Nephron (organoid): ENCODE measurements at regions not wholly inside any gene's neighbourhood (a gene's known extent, or its start where the extent isn't known, plus 50 kb on each side); places are given as distances from the start of the nearest gene placed in this dataset.
A peak's percentile ranks its signal among the peaks of the same experiment; 100 is the strongest.

Experiments
- H3K27ac Mint-ChIP-seq, 3 experiments: 2 replicates each; pipeline ENCODE4 v1.8.0; 2020; ENCODE audit warnings: mixed read lengths in 3 of 3, mild to moderate bottlenecking in 2 of 3, moderate library complexity in 1 of 3
- H3K27me3 Mint-ChIP-seq: 2 replicates; pipeline ENCODE4 v1.8.0; 2021; ENCODE audit warnings: low read depth, mild to moderate bottlenecking, moderate library complexity, mixed read lengths
- H3K36me3 Mint-ChIP-seq: 2 replicates; pipeline ENCODE4 v1.8.0; 2020; ENCODE audit warnings: low read depth, mixed read lengths
- H3K4me1 Mint-ChIP-seq: 2 replicates; pipeline ENCODE4 v1.8.0; 2020; ENCODE audit warnings: mixed read lengths
- H3K4me3 Mint-ChIP-seq, 3 experiments: 2 replicates each; pipeline ENCODE4 v1.8.0; 2020; ENCODE audit warnings: mild to moderate bottlenecking in 3 of 3, mixed read lengths in 3 of 3, moderate library complexity in 2 of 3
- H3K9me3 Mint-ChIP-seq: 2 replicates; pipeline ENCODE4 v1.8.0; 2020; ENCODE audit warnings: mixed read lengths
- CTCF ChIP-seq, 3 experiments: fragments of 200-600 bp; sonication (generic); IDR thresholded peaks; one replicate each; pipeline ENCODE4 v1.5.0; 2021; ENCODE audit warnings: antibody characterized with exemption in 3 of 3; ENCODE audit not compliant: unreplicated experiment in 3 of 3

- H3K27ac Mint-ChIP-seq: no peak overlapping the region
- H3K27me3 Mint-ChIP-seq: no peaks in the 10 kb centered on the region
- H3K4me3 Mint-ChIP-seq: no peak overlapping the region
- no peaks in the 10 kb centered on the region for H3K4me1 Mint-ChIP-seq
- H3K36me3 Mint-ChIP-seq: no peaks in the 10 kb centered on the region
- H3K9me3 Mint-ChIP-seq: peaks cover 28% of the 10 kb centered on the region
- no peak for TF ChIP-seq CTCF (IDR thresholded peaks at IDR 0.05; ENCODE audit: unreplicated experiment in 3 of 3)
Observed at GRCh38 chr1:60461925-60462595, 388.5 kb upstream of the C1orf87 start.

DNA sequence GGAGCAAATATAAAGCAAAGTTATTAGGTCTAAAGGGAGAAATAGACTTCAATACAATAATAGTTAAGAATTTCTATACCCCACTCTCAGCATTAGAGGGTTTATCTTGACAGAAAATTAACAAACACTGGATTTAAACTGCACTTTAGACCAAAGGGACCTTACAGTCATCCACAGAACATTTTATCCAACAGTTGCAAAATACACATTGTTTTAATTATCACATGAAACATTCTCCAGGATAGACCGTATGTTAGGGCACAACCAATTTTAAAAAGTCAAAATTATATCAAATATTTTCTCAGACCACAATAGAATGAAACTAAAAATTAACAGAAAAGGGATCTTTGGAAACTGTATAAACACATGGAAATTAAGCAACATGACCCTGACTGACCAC lies 384.5 kb upstream of the C1orf87 start:
- H3K4me1 Mint-ChIP-seq: no peaks in the 10 kb centered on the region
- H3K4me3 Mint-ChIP-seq: no peak overlapping the region
- no peak overlapping the region for H3K27ac Mint-ChIP-seq
- peaks cover 4% of the 10 kb centered on the region for H3K27me3 Mint-ChIP-seq
- H3K9me3 Mint-ChIP-seq: peaks cover 23% of the 10 kb centered on the region
- H3K36me3 Mint-ChIP-seq: no peaks in the 10 kb centered on the region
- TF ChIP-seq CTCF (IDR thresholded peaks at IDR 0.05; ENCODE audit: unreplicated experiment in 3 of 3): no peak

- H3K36me3 Mint-ChIP-seq: no peaks in the 10 kb centered on the region
- no peak overlapping the region for H3K4me3 Mint-ChIP-seq
- H3K4me1 Mint-ChIP-seq: peaks cover 5% of the 10 kb centered on the region
- H3K9me3 Mint-ChIP-seq: no peaks in the 10 kb centered on the region
- no peaks in the 10 kb centered on the region for H3K27me3 Mint-ChIP-seq
- no peak for TF ChIP-seq CTCF (IDR thresholded peaks at IDR 0.05; ENCODE audit: unreplicated experiment in 3 of 3)
- no peak overlapping the region for H3K27ac Mint-ChIP-seq
Observed at GRCh38 chr1:60449876-60450275, 376.3 kb upstream of the C1orf87 start.

DNA sequence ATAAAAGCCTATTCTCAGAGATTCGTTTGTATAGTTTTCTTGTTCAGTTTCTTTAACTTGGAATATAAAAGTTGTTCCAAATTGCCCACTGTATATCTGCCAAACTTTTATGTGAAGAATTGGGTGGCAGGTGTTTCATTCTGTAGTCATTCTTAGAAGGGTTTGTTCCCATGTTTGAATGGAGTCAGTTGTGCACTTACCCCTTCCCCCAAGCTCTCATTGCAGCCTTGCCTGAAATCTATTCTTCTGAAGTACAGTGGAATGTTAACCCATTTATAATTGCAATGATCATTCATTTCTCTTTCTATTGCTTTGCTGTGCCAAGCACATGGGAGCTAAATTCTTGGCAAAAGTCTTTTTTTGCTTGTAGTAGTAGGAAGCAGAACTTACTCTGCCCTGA lies 375.3 kb upstream of the C1orf87 start:
- no peaks in the 10 kb centered on the region for H3K36me3 Mint-ChIP-seq
- no peak overlapping the region for H3K4me3 Mint-ChIP-seq
- H3K27ac Mint-ChIP-seq: peak overlapping the region in 1 of 3 experiments; percentile 7
- TF ChIP-seq CTCF (IDR thresholded peaks at IDR 0.05; ENCODE audit: unreplicated experiment in 3 of 3): no peak
- no peaks in the 10 kb centered on the region for H3K27me3 Mint-ChIP-seq
- H3K9me3 Mint-ChIP-seq: no peaks in the 10 kb centered on the region
- peaks cover 5% of the 10 kb centered on the region for H3K4me1 Mint-ChIP-seq

DNA sequence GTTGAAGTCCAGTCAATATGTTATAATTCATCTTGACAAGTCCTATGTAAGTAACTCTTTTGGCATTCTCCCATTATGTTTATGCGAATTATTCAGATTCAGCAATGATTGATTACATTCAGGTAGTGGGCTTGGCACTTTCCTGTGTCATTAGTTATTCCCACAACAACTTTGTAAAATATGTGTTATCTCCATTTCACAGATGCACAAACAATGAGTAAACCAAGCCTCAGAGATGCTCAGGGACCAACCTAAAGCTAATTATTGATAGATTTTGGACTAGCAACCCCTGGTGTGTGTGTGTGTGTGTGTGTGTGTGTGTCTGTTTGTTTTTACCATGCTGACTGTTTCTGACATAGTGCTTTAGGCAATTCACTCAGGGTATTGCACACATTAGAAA lies 371.1 kb upstream of the C1orf87 start:
- Mint-ChIP-seq H3K27me3 (peaks cover 3% of the 10 kb centered on the region), H3K36me3 (no peaks in the 10 kb centered on the region), H3K27ac (no peak overlapping the region), H3K4me1 (peaks cover 5% of the 10 kb centered on the region), H3K4me3 (no peak overlapping the region), H3K9me3 (no peaks in the 10 kb centered on the region)
- no peak for TF ChIP-seq CTCF (IDR thresholded peaks at IDR 0.05; ENCODE audit: unreplicated experiment in 3 of 3)

DNA sequence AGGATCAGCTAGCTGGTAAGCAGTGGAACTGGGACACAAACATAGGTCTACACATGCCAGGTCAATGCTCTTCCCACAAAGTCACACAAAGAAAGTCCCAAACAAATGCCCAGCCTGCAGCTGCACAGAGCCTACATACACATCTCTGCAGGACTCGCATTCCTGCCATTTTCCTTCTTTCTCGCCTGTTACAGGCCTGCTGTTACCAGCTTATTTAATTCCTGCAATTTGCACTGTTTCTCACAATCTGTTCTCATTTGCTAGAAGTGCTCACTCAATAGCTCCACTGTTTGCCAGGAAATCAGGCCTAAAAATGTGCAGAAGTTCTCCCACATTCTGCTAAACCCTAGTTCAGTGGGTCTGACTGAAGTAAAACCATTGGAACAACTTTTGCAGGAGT lies 362.6 kb upstream of the C1orf87 start:
- TF ChIP-seq CTCF (IDR thresholded peaks at IDR 0.05; ENCODE audit: unreplicated experiment in 3 of 3): no peak
- no peaks in the 10 kb centered on the region for H3K4me1 Mint-ChIP-seq
- H3K36me3 Mint-ChIP-seq: peaks cover 13% of the 10 kb centered on the region
- H3K9me3 Mint-ChIP-seq: peaks cover 31% of the 10 kb centered on the region
- no peak overlapping the region for H3K27ac Mint-ChIP-seq
- no peaks in the 10 kb centered on the region for H3K27me3 Mint-ChIP-seq
- H3K4me3 Mint-ChIP-seq: no peak overlapping the region
